ENCODE measurements at regions not wholly inside any gene's neighbourhood (a gene's known extent, or its start where the extent isn't known, plus 50 kb on each side); places are given as distances from the start of the nearest gene placed in this dataset.

- TF ChIP-seq, protein P1, sequence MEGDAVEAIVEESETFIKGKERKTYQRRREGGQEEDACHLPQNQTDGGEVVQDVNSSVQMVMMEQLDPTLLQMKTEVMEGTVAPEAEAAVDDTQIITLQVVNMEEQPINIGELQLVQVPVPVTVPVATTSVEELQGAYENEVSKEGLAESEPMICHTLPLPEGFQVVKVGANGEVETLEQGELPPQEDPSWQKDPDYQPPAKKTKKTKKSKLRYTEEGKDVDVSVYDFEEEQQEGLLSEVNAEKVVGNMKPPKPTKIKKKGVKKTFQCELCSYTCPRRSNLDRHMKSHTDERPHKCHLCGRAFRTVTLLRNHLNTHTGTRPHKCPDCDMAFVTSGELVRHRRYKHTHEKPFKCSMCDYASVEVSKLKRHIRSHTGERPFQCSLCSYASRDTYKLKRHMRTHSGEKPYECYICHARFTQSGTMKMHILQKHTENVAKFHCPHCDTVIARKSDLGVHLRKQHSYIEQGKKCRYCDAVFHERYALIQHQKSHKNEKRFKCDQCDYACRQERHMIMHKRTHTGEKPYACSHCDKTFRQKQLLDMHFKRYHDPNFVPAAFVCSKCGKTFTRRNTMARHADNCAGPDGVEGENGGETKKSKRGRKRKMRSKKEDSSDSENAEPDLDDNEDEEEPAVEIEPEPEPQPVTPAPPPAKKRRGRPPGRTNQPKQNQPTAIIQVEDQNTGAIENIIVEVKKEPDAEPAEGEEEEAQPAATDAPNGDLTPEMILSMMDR (IDR thresholded peaks at IDR 0.05; ENCODE audit: low read depth, low read length, missing input control), result no peak
- TF ChIP-seq REST (IDR thresholded peaks at IDR 0.05) (no peak), RAD21 (IDR thresholded peaks at IDR 0.05) (no peak), JUND (IDR thresholded peaks at IDR 0.05) (no peak), NR2F2 (IDR thresholded peaks at IDR 0.05) (no peak), RXRA (IDR thresholded peaks at IDR 0.05) (no peak), TAF1 (conservative IDR thresholded peaks at IDR 0.05) (no peak), EGR1 (IDR thresholded peaks at IDR 0.05; ENCODE audit: low read depth in 2 of 2) (no peak), GABPA (IDR thresholded peaks at IDR 0.05 in 1 of 2, conservative IDR thresholded peaks at IDR 0.05 in 1 of 2) (no peak)
- TF ChIP-seq, protein P2, sequence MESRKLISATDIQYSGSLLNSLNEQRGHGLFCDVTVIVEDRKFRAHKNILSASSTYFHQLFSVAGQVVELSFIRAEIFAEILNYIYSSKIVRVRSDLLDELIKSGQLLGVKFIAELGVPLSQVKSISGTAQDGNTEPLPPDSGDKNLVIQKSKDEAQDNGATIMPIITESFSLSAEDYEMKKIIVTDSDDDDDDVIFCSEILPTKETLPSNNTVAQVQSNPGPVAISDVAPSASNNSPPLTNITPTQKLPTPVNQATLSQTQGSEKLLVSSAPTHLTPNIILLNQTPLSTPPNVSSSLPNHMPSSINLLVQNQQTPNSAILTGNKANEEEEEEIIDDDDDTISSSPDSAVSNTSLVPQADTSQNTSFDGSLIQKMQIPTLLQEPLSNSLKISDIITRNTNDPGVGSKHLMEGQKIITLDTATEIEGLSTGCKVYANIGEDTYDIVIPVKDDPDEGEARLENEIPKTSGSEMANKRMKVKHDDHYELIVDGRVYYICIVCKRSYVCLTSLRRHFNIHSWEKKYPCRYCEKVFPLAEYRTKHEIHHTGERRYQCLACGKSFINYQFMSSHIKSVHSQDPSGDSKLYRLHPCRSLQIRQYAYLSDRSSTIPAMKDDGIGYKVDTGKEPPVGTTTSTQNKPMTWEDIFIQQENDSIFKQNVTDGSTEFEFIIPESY (IDR thresholded peaks at IDR 0.05), result no peak
- TF ChIP-seq, protein P3, sequence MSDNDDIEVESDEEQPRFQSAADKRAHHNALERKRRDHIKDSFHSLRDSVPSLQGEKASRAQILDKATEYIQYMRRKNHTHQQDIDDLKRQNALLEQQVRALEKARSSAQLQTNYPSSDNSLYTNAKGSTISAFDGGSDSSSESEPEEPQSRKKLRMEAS (IDR thresholded peaks at IDR 0.05), result no peak
Observed at GRCh38 chr7:49618028-49618427, 155.4 kb upstream of the VWC2 start.

All from liver (tissue), 3 donors.